Fibroblast of skin of scalp (primary cell): ENCODE measurements at regions not wholly inside any gene's neighbourhood (a gene's known extent, or its start where the extent isn't known, plus 50 kb on each side); places are given as distances from the start of the nearest gene placed in this dataset.
"Not testable (repeated sequence)": the region's sequence is repeated elsewhere in the genome, so short reads cannot be mapped to it uniquely, and the experiment has no call there.

ENCODE experiments used
- DNase-seq: peaks from one replicate; pipeline ENCODE4 v3.0.0-alpha.2; 2013

DNA sequence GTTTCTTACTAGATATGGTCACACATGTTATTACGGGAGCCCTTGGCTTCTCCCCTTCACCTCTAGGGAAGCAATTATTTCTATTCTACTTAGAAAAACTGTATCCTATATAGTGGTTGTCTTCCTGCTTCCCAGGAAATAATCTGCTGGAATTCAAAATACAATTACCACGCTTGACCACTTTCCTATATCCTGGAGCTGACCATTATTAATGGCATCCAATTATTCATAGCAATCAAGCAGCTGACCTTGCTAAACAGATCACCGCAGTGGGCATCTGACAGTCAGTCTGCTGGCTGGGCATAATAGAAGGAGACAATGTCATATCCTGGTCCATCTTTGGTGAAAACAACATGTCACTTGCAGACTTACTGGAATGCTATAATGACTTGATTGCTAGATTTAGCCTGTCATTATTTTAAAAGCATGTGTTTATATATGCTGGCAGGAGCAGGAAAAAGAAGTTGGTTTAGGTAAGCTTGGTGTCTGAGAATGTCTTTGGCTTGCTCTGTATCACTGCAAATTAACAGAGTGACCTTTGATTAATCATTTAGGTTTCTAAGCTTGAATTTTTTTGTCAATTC lies 325.6 kb upstream of the FAM98A start:
- DNase-seq: no peak

DNA sequence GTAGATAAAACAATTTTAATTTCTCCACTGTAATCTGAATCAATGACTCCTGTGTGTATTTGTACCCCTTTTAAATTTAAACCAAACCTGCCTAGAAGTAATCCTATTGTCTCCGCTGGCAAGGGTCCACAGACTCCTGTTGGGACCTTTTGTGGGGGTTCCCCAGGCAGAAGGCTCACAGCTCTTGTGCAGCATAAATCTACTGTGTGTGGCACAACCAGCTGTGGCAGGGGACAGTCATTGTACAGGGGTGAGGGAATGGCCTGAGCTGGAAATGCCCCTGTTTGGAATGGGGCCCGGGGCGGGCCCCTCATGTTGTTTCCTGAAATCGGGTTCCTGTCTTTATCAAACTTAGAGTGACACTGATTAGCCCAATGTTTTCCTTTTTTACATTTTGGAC lies 318.2 kb upstream of the FAM98A start:
- DNase-seq: no peak

DNA sequence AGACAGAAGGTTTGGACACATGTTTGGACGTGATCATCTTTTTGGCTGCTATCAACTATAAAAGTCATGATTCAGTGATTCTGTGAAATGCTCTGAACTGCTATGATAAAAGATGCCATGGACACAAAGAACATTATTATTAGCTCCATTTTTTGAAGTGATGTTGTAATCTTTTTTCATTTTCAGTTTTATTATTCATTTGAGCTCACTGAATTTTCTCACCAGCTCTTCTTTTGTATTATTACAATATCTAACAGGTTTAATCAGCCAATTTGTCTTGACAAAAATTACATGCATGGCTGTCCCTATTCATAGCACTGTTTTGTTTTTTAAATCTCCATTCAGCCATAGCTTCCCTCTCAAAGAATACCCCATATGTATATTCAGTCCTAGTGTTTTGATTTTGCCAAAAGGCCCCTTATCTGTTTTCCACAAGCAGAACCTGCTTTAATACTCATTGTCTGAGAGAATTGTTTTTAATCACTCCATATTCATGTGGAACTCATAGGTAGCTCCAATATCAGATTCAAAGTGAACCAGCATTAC lies 314.0 kb upstream of the FAM98A start:
- DNase-seq: no peak

DNA sequence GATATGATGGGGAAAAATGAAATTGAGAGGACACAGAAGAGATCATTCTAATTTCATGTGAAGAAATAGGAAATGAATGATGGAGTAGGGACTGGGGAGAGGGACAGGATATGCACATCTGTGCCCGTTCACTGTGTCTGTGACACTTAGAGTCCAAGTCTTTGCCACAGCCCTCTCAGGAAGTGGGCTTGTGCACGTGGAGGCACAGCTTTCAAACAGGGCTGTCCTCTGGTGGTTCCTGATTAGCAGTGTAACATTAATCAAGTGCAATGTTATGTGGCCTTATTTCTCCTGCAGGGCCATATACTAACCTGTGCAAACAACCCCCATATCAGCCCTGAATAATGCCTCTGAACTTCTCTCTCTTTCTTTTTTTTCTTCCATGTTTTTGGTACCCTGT lies 312.2 kb upstream of the FAM98A start:
- no peak for DNase-seq

DNA sequence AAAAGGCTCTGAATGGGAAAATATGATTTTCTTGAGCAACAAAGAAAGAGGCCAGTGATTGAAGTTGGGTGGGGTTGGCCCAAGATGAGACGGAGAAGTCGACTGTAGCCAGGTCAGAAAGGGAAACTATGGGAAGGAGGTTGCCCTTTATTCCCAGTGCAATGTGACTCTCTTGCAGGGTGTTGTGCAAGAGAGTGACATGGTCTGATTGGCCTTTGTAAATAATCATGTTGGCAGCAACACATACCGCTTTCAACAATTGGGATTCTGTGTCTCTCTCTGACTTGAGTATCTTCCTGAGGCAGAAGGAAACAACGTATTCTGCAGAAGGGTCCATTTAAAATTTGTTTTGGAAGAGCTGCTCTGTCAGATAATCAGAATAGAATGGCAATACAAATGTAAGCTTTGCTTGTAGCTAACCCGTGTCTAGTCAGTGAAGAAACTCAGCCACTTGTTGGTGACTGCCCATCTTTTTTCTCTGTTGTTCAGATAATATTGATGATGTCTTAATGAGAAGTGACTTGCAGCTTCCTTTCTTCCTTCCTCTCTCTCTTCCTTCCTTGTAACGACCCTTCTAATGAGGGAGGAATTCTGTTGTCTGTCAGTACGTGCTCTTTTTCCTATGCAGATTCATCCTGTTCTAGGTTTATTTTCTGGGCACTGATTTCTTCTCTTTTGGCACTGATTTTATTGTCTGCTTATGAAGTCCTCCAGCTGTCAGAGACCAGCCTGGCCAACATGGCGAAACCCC lies 311.0 kb upstream of the FAM98A start:
- DNase-seq: no peak

GRCh38 chr2:33907866-33908265 lies 308.8 kb upstream of the FAM98A start:
- DNase-seq: no peak

GRCh38 chr2:33906129-33906528 lies 307.0 kb upstream of the FAM98A start:
- not testable (repeated sequence) for DNase-seq

GRCh38 chr2:33904801-33905200 lies 305.7 kb upstream of the FAM98A start:
- no peak for DNase-seq

DNA sequence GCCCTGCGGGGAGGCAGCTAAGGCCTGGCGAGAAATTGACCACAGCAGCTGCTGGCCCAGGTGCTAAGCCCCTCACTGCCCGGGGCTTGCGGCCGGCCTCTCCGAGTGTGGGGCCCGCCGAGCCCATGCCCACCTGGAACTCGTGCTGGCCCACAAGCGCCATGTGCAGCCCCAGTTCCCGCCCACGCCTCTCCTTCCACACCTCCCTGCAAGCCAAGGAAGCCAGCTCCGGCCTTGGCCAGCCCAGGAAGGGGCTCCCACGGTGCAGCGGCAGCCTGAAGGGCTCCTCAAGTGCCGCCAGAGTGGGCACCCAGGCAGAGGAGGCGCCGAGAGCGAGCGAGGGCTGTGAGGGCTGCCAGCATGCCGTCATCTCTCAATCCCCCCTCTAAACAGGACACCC lies 304.6 kb upstream of the FAM98A start:
- no peak for DNase-seq

DNA sequence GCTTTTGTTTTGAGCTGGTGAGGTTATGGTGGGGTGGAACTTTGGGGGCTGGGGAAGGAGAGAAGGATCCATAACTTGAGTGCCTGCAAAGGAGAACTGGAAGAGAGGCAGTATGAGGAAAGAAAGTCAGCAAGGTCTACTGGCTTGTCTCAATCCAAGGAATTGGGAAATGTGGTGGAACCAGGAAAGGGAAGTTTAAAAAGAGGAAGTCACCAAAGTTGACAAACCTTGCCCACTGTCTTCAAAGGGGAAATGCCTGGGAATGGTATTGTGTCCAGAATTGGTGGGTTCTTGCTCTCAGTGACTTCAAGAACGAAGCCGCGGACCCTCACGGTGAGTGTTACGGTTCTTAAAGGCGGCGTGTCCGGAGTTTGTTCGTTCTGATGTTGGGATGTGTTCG lies 304.1 kb upstream of the FAM98A start:
- DNase-seq: no peak

DNA sequence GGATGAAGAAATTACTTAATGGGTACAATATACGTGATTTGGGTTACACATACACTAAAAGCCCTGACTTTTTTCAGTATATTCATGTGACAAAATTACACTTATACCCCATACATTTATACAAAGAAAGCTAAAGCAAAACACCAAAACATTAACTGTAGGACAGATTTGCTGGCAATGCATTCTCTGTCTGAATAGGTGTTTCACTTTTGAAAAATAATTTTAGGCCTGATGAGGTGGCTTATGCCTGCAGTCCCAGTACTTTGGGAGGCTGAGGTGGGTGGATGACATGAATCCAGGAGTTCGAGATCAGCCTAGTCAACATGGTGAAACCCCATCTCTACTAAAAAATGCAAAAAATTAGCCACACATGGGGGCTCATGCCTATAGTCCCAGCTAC lies 301.5 kb upstream of the FAM98A start:
- DNase-seq: no peak

DNA sequence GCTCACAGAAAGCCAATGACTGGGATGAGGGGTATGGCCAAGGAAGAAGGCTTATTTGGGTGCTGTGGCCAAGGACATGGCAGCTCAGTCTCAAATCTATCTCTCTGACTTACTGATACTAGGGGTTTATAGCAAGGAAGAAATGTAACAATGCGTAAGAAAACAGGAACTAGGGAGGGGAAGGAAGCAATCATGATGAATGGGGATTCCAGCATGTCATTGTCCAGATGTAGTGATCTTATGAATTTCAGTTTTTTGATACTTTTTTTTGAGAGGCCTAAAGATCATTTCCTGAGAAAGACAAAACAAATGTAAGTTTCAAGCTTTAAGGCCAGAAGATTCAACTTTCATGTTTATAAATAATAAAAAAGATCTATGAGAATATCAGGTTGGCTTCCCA lies 298.6 kb upstream of the FAM98A start:
- DNase-seq: no peak

DNA sequence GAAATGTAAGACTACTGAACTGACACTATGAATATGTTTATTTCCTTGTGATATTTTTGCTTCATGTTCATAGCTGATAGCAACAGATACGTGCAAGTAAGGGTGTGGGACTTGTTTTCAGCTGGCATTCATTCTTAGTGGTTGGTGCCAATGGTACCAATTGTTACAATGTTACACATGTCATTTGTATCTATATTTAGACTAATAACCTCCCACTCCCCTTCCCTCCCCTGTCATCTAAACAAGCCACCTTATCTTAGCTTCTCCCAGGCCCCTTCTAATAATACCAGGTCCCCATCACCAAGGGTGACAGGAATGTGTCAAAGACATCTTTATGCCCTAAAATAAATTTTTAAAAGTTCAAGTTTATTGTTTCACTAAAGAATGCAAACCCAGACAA lies 294.7 kb upstream of the FAM98A start:
- DNase-seq: no peak

DNA sequence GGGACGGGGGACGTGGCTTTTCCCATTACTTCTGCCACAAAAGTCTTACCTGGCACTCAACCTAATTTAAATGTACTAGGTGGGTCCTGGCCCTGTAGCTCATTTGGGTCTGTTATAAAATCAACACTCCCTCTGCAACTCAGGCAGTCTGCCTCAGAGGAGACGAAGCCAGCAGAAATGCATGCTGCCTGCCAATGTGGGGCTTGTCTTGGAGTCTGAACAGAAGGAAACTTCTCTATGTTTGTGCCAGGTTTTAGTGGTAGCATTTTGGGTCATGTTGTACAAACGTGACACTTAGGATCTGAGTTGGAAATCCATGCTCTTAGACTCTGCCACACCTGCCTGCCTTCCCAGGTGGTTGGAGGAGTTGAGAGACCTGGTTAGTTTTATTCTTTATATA lies 292.5 kb upstream of the FAM98A start:
- DNase-seq: no peak

DNA sequence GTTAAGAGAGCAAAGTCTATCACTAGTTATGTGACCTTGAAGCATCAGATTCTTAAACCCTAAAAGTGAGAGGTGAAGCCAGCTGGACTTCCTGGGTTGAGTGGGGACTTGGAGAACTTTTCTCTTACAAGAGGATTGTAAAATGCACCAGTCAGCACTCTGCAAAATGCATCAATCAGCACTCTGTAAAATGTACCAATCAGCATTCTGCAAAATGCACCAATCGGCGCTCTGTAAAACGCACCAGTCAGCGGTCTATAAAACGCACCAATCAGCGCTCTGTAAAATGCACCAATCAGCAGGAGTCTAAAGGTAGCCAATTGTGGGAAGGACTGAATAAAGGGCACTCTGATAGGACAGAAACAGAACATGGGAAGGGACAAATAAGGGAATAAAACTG lies 291.6 kb upstream of the FAM98A start:
- DNase-seq: no peak

DNA sequence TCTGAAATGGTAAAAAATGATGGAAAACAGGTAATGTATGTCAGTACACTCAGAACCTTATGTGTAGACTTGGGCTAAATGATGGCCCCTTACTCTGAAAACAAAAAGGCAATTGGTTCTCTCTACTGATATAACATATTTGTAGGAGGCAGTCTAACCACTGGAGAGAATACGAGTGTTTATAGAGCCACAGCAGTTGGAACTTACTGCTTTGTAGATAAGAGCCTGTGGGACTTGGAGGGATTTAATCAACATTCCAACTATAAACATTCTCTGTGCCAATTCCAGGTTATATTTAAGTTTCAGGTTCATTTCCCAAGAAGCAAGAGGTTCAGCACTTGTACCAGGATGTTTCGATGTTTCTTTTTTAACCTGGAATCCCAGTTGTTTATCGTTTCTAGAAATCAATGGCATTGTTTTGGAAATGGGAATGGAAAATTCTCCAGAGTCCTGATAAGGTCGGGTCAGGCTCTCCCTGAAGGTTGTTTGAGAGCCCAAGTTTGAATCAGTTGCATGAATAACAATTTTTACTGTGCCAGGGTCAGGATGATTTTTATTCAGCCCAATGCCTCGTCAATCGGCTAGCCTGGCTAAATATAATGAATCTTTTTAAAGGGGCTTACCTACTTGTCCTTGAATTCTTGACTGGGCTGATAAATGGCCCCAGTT lies 278.4 kb upstream of the FAM98A start:
- DNase-seq: no peak

- DNase-seq: no peak
These were observed 274.0 kb upstream of the FAM98A start for GRCh38 chr2:33873076-33873605.

GRCh38 chr2:33859811-33860461 lies 260.8 kb upstream of the FAM98A start:
- DNase-seq: no peak

DNA sequence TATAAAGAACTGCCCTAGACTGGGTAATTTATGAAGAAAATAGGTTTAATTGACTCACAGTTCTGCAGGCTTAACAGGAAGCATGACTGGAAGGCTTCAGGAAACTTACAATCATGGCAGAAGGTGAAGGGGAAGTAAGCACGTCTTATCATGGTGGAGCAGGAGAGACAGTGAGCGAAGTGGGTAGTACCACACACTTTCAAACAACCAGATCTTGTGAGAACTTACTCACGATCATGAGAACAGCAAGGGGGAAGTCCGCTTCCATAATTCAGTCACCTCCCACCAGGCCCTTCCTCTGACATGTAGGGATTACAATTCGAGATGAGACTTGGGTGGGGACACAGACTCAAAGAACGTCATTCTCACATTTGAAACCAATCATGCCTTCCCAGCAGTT lies 260.1 kb upstream of the FAM98A start:
- DNase-seq: no peak

- peak; percentile 70 for DNase-seq
These were observed 249.4 kb upstream of the FAM98A start for GRCh38 chr2:33848486-33848885.

DNA sequence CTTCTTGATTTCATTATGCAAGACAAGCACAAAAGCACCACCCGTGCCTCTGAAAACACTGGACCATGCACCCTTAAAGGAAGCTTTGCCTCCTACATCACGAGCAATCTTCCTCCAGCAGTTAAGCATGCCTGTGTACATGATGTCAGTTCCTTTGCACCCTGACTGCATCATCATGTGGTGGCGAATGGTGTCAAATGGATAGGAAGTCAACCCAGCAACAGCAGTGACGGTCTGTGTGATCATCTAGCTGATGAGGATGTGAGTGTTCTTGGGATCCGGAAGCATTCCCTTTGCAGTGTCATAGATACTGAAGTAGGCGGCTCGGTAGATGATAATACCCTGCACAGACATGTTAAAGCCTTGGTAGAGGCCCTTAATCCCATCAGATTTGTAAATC lies 240.7 kb upstream of the FAM98A start:
- no peak for DNase-seq

DNA sequence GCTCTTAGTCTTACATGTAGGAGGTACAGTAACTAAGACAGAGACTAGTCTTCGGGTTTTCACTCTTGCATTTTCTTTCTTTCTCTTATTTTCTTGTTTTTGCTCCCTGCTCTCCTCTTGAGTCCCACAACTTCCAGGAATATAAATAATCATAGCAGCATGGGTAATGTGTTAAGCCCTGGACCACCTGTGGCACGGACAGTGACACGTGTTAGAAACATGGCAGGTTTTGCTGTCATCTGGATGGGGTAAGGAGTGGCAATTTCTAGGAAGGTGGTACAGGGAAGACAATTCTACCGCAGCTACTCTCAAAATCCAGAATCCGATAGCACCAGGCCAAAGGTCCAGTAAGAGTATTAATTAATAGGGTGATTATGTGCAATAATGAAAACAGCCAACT lies 237.5 kb upstream of the FAM98A start:
- no peak for DNase-seq

GRCh38 chr2:33835911-33836310 lies 236.8 kb upstream of the FAM98A start:
- DNase-seq: no peak
